ENCODE measurements at regions not wholly inside any gene's neighbourhood (a gene's known extent, or its start where the extent isn't known, plus 50 kb on each side); places are given as distances from the start of the nearest gene placed in this dataset.

DNA sequence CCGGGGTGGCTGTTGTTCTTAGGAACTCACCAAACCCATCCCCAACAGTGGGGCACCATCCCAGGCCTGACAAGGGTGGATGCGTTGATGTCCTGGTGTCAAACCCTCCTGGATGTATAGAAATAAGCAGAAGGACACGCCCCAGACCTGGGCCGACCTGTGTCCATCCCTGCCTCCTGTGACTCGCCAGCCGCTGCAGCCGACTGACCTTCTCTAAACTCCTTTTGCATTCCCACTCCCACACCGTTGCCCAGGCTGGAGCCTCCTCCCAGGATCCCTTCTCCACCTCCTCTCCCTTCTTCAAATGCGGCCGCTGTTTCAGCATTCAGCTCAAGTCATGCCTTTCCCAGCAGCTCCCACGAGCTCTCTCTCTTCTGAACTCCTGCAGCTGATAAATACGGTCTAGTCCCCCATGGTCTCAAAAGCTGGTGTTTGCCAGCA, 213.2 kb upstream of the IER5L start:
- Mint-ChIP-seq H3K27ac (peak overlapping the region in 1 of 10 donors; percentile 57), H3K36me3 (no peaks in the 10 kb centered on the region), H3K9me3 (no peaks in the 10 kb centered on the region), H3K4me3 (no peak overlapping the region), H3K4me1 (peaks cover 0 to 3% (median 1%) of the 10 kb centered on the region in 4 donors), H3K27me3 (no peaks in the 10 kb centered on the region)
- ATAC-seq, result no peak
- POLR2A ChIA-PET, result interaction anchor here (0.7 kb wide), 1 partner anchor 8 kb away, joined by 3 read pairs; no protein-coding TSS in a partner anchor
- no peak for DNase-seq

DNA sequence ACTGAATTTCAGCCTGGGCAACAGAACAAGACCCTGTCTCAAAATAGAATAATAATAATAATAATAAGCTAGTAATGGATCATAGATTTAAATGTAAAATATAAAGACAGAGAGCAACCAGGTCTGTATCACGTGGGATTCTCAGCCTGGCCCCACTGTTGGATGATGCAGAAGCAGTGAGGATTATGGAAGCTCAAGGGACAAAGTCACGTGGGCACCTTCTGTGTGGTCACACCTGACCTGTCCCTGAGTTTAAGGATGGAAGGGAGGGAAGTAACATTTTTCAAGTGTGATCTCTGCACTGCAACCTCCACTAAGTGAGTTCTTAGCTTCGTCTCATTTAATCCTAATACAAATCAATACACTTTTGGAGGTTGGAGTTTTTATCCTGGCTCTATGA, 212.5 kb upstream of the IER5L start:
- ATAC-seq (no peak), DNase-seq (no peak)
- no peak overlapping the region for H3K4me3 Mint-ChIP-seq
- no peaks in the 10 kb centered on the region for H3K27me3 Mint-ChIP-seq
- H3K4me1 Mint-ChIP-seq, result peaks cover 0 to 3% (median 1%) of the 10 kb centered on the region in 4 donors
- no peaks in the 10 kb centered on the region for H3K36me3 Mint-ChIP-seq
- POLR2A ChIA-PET, result interaction anchor here (1.2 kb wide), 1 partner anchor 19 kb away, joined by 3 read pairs; no protein-coding TSS in a partner anchor
- no peaks in the 10 kb centered on the region for H3K9me3 Mint-ChIP-seq
- peak overlapping the region in 1 of 10 donors; percentile 52 for H3K27ac Mint-ChIP-seq

DNA sequence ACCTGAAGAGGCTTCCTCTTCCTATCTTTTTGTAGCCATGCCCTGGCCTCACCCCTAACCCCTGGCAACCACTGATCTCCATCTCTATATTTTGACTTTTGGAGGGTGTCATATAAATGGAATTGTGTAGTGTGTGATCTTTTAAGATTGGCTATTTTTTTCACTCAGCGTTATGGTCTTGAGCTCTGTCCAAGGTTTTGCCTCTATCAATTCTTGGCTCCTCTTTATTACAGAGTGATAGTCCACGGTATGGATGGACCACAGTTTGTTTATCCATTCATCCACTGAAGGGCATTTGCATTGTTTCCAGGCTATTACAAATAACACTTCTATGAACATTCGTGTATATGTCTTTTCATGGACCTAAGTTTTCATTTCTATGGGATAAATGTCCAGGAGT, 209.8 kb upstream of the IER5L start:
- H3K27ac Mint-ChIP-seq, result peak overlapping the region in 9 of 10 donors; percentile 4 to 66 (median 15)
- H3K4me1 Mint-ChIP-seq, result peaks cover 6 to 18% (median 12%) of the 10 kb centered on the region in 4 donors
- DNase-seq, result no peak
- H3K36me3 Mint-ChIP-seq, result no peaks in the 10 kb centered on the region
- no peak overlapping the region for H3K4me3 Mint-ChIP-seq
- POLR2A ChIA-PET, result no interaction called here
- no peak for ATAC-seq
- no peaks in the 10 kb centered on the region for H3K27me3 Mint-ChIP-seq
- H3K9me3 Mint-ChIP-seq, result no peaks in the 10 kb centered on the region

DNA sequence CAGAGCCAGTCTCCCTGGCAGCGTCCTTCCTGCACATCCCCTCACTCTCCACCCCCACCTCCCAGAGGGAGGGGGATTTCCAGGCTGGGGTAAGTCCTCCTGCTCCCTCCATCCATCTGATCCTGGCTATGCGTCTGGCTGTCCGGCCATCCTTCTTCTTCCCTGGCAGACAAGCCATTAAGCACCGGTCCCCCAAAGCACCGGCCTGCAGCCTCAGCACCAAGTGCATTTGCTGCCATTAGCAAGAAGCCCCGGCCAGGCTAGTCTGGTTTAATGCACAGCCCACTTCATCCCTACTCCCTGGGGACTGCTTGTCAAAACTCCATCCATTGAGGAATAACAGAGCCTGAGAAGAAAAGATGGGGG, 208.7 kb upstream of the IER5L start:
- Mint-ChIP-seq H3K27me3 (no peaks in the 10 kb centered on the region), H3K9me3 (no peaks in the 10 kb centered on the region), H3K27ac (peak overlapping the region in 3 of 10 donors; percentile 33 to 72 (median 40)), H3K4me1 (peaks cover 11 to 23% (median 17%) of the 10 kb centered on the region in 4 donors), H3K36me3 (no peaks in the 10 kb centered on the region), H3K4me3 (peak overlapping the region in 1 of 10 donors; percentile 35)
- ATAC-seq, result no peak
- POLR2A ChIA-PET, result no interaction called here
- no peak for DNase-seq

DNA sequence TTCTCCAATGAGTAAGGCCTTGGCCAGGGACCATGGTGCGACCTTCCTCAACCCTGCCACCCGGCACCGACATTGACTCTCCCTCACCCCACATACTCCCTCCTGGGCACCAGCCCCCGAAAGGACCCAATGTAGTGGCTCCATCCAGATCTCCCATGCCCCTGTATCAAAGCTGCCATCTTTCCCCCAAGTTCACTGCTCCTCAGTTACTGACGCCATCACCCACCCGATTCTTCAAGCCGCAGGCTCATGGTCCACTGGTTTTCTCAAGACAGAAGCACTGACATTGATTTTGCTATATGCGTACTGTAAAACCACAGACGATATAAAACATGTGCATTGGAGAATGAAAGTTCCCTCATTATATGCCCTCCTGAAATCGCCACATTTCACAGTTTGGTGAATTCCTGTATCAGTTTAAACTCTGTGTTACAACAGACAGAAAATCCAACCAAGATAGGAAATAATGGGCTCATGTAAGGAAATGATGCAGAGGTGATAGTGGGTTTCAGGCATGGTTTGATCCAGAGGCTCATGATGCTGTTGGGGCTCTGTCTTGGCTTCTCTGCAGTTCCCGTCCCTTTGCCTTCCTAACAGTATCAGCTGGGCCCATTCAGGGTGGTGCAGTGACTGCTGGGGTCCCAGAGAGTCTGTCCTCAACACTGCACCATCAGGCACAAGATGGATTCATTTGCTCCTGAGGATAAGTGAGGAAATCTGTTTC, 207.3 kb upstream of the IER5L start:
- ATAC-seq, result no peak
- DNase-seq, result no peak
- no peaks in the 10 kb centered on the region for H3K9me3 Mint-ChIP-seq
- H3K4me1 Mint-ChIP-seq, result peaks cover 9 to 23% (median 17%) of the 10 kb centered on the region in 4 donors
- H3K27ac Mint-ChIP-seq, result peak overlapping the region; percentile 85 to 99 (median 97)
- H3K27me3 Mint-ChIP-seq, result no peaks in the 10 kb centered on the region
- H3K4me3 Mint-ChIP-seq, result peak overlapping the region; percentile 30 to 89 (median 62)
- POLR2A ChIA-PET, result interaction anchor here (1.0 to 2.9 kb wide), 2 partner anchors 28 to 149 kb away, joined by 3 to 18 read pairs; no protein-coding TSS in a partner anchor
- H3K36me3 Mint-ChIP-seq, result no peaks in the 10 kb centered on the region

DNA sequence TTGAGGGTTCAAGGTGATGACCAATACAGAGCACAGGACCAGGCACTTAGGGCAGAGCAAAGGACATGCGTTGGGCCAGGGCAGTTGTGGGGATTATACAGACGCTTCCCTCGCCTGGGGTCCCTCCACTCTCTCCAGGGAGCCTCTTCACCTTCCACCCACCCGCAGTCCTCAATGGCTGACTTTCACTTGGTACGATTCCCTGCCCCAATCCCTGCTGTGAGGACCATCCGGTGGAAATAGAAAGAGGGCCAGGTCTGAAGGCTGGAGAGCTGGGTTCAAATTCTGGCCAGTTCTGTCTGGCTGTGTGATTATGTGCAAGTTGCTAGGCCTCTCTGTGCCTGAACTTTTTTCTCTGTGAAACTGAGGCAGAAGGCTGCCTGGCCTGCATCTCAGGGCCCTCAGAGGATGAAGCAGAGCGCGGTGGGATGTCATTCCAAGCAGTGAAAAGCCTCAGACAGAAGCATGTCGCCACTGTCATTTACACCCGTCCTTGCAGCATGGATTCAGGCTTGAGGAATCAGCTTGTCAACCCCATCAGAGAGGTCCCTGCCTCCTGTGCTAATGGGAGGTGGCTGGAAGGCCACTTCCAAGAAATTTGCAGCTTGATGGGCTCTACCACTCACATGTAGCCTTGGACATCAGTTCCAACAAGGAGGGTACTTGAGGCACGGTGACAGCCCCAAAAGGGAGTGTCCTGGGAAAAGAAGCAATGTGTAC, 206.6 kb upstream of the IER5L start:
- no peak for DNase-seq
- peak overlapping the region; percentile 90 to 99 (median 97) for H3K27ac Mint-ChIP-seq
- POLR2A ChIA-PET, result interaction anchor here (0.8 to 3.1 kb wide), 20 partner anchors 9 to 254 kb away, joined by 3 to 37 read pairs (median 6); partner anchors contain the start of gene IER5L
- H3K27me3 Mint-ChIP-seq, result no peaks in the 10 kb centered on the region
- peaks cover 9 to 23% (median 17%) of the 10 kb centered on the region in 4 donors for H3K4me1 Mint-ChIP-seq
- no peak for ATAC-seq
- H3K9me3 Mint-ChIP-seq, result no peaks in the 10 kb centered on the region
- no peaks in the 10 kb centered on the region for H3K36me3 Mint-ChIP-seq
- H3K4me3 Mint-ChIP-seq, result peak overlapping the region; percentile 76 to 89 (median 82)

DNA sequence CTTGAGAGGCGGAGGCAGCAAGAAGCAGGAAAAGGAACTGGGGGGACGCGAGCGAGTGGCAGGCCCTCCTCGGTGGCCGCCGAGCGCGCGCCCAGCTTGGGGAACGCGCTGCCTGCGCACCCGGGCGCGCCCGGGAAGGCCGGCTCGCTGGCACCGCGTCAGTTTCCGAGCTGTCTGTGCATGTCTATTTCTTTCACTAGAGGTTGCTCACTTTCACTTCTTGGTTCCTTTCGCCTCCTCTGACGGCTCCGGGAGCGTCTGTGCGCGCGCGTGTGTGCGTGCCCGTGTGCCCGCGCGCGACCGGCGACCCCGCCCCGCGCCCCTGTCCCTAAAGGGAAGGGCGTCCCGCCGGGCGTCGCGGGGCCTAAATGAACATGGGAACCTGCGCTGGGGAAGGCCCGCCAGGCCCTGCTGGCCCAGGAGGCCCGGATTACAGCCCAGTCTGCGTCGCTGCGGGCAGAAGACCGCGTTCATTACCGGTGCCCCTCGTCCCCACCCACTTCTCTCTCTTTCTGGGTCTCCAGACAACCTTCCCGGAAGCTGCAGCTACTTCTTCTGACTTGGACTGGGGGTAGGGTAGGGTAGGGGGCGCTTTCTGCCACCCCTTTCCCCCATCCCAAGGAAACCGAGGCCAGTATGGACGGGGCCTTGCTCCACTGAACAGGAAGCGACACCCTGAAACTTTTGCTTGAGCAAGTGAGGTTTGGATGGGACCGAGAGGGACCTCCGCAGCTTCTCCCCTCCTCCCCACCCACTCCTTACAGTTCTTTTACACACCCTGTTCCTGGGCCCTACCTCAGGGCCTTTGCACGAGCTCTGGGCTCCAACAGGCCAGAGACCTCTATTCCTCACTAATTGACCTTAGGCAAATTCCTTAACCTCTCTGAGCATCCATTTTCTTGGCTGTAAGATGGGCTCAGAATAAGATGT, 205.8 kb upstream of the IER5L start:
- Mint-ChIP-seq H3K4me1 (peaks cover 9 to 23% (median 17%) of the 10 kb centered on the region in 4 donors), H3K27me3 (no peaks in the 10 kb centered on the region), H3K36me3 (no peaks in the 10 kb centered on the region), H3K27ac (peak overlapping the region; percentile 90 to 99 (median 97)), H3K9me3 (no peaks in the 10 kb centered on the region), H3K4me3 (peak overlapping the region; percentile 76 to 89 (median 82))
- ATAC-seq (peak; percentile 89 to 91), DNase-seq (peak; percentile 67 to 89 (median 78))
- POLR2A ChIA-PET, result interaction anchor here (0.6 to 3.5 kb wide), 36 partner anchors 7 to 253 kb away, joined by 3 to 37 read pairs (median 5); partner anchors contain the start of gene IER5L

DNA sequence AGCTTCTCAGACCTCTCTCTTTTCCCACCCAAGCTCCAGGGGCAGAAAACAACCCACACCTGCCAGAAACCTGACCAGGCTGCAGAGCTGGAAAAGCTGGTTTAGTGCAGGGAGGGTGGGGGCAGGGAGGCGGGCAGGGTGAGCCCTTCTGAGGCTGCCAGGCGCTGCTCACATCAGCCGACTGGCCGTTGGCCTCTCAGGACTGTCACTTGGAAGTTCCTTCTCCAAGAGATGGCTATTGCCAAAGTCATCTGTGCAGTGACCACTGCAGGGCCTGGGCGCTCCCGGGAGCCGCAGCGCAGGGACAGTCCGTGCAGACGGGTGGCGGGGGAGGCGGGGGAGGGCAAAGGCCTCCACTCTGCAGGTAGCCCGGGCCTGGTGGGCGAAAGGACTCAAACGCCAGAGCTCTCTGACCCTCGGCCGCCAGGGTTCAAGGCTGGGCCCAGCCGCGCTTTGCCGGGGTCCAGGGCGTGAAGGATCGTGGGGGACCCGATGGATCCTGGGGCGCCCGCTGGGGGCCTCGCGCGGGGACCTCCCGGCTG, 205.0 kb upstream of the IER5L start:
- POLR2A ChIA-PET, result interaction anchor here (0.6 to 3.5 kb wide), 37 partner anchors 8 to 252 kb away, joined by 3 to 37 read pairs (median 5); partner anchors contain the start of gene IER5L
- Mint-ChIP-seq H3K27ac (peak overlapping the region; percentile 68 to 99 (median 90)), H3K9me3 (no peaks in the 10 kb centered on the region), H3K36me3 (no peaks in the 10 kb centered on the region), H3K27me3 (no peaks in the 10 kb centered on the region), H3K4me3 (peak overlapping the region; percentile 66 to 89 (median 80)), H3K4me1 (peaks cover 9 to 23% (median 17%) of the 10 kb centered on the region in 4 donors)
- no peak for DNase-seq
- ATAC-seq, result no peak

- ATAC-seq, result no peak
- Mint-ChIP-seq H3K4me1 (peaks cover 9 to 20% (median 17%) of the 10 kb centered on the region in 4 donors), H3K4me3 (peak overlapping the region; percentile 66 to 88 (median 78)), H3K27me3 (no peaks in the 10 kb centered on the region), H3K27ac (peak overlapping the region; percentile 68 to 99 (median 90)), H3K9me3 (no peaks in the 10 kb centered on the region), H3K36me3 (no peaks in the 10 kb centered on the region)
- DNase-seq, result peak in 1 of 10 donors; percentile 11
- POLR2A ChIA-PET, result interaction anchor here (0.7 to 3.5 kb wide), 22 partner anchors 9 to 243 kb away, joined by 3 to 37 read pairs (median 8); partner anchors contain the start of gene IER5L
These were observed 204.4 kb upstream of the IER5L start for GRCh38 chr9:129382281-129383018.

- ATAC-seq (no peak), DNase-seq (no peak)
- POLR2A ChIA-PET, result interaction anchor here (0.5 to 3.5 kb wide), 4 partner anchors 33 to 204 kb away, joined by 3 to 37 read pairs (median 22); partner anchors contain the start of gene IER5L
- H3K4me1 Mint-ChIP-seq, result peaks cover 9 to 20% (median 17%) of the 10 kb centered on the region in 4 donors
- H3K4me3 Mint-ChIP-seq, result peak overlapping the region in 2 of 10 donors; percentile 4 to 34
- no peaks in the 10 kb centered on the region for H3K36me3 Mint-ChIP-seq
- no peaks in the 10 kb centered on the region for H3K27me3 Mint-ChIP-seq
- no peaks in the 10 kb centered on the region for H3K9me3 Mint-ChIP-seq
- H3K27ac Mint-ChIP-seq, result peak overlapping the region in 1 of 10 donors; percentile 44
These were observed 203.5 kb upstream of the IER5L start for GRCh38 chr9:129381481-129381957.

- H3K27me3 Mint-ChIP-seq, result no peaks in the 10 kb centered on the region
- H3K27ac Mint-ChIP-seq, result peak overlapping the region in 2 of 10 donors; percentile 29 to 45
- ATAC-seq (no peak), DNase-seq (no peak)
- H3K9me3 Mint-ChIP-seq, result no peaks in the 10 kb centered on the region
- POLR2A ChIA-PET, result interaction anchor here (0.5 to 3.5 kb wide), 2 partner anchors 46 to 54 kb away, joined by 3 to 17 read pairs; no protein-coding TSS in a partner anchor
- peaks cover 9 to 20% (median 17%) of the 10 kb centered on the region in 4 donors for H3K4me1 Mint-ChIP-seq
- H3K36me3 Mint-ChIP-seq, result no peaks in the 10 kb centered on the region
- H3K4me3 Mint-ChIP-seq, result peak overlapping the region in 2 of 10 donors; percentile 4 to 34
These were observed 202.9 kb upstream of the IER5L start for GRCh38 chr9:129380961-129381401.
